ENCODE measurements at regions not wholly inside any gene's neighbourhood (a gene's known extent, or its start where the extent isn't known, plus 50 kb on each side); places are given as distances from the start of the nearest gene placed in this dataset.
"Not testable (repeated sequence)": the region's sequence is repeated elsewhere in the genome, so short reads cannot be mapped to it uniquely, and the experiment has no call there.

DNA sequence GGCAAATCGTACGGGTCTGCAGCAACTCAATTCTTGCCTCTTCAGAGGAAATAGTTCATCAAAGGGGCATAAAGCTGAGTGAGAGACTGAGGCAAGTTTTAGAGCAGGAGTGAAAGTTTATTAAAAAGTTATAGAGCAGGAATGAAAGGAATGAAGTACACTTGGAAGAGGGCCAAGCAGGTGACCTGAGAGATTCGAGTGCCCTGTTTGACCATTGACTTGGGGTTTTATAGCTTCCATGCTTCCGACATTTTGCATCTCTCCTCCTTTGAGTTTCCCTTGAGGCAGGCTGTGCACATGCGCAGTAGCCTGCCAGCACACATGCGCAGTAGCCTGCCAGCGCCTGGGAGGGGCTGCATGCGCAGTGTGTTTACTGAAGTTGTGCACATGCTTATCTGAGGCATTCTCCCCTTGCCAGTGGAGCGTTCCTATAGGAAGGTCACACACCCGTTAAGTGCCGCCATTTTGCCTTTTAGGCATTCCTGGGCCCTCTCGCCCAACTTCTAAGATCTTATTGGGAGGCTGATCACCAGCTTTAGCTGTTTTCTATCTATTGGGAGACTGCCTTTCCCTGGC is 265.5 kb upstream of the MGAT5 start:
- Mint-ChIP-seq H3K9me3 (peaks cover 5% of the 10 kb centered on the region), H3K36me3 (no peaks in the 10 kb centered on the region), H3K4me1 (ENCODE audit: low read depth in 2 of 2) (no peaks in the 10 kb centered on the region), H3K27me3 (peaks cover 33% of the 10 kb centered on the region in 2 donors), H3K4me3 (no peak overlapping the region), H3K27ac (no peak overlapping the region)
- no peak for DNase-seq (ENCODE audit: low spot score)
- no peak for ATAC-seq

DNA sequence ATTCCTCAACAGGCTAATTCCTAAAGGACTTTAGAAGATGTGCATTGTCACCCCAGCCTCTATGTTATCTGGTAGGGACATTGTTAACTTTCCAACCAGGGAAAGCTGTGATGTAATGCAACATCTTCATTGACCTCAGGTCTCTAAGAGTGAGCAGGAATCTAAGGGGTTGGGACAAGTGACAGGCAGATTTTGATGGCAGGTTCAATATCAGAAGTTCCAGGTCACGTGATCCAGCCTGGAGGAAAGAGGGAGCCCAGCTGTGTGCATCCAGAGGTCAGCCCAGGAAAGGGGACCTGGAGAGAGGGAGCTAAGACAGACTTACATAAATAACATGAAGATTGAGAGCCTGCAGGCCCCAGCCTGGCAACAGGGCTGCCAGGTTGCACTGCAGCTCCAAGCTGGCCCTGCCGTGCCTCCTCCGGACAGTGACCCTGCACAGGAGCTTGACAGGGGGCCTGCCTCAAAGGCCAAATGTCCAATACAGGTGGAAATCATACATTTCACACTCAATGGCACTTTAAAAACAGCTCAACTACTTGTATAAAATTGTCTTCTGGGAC is 262.2 kb upstream of the MGAT5 start:
- Mint-ChIP-seq H3K36me3 (no peaks in the 10 kb centered on the region), H3K4me3 (no peak overlapping the region), H3K9me3 (peaks cover 3% of the 10 kb centered on the region), H3K27me3 (peaks cover 31 to 42% of the 10 kb centered on the region in 2 donors), H3K27ac (no peak overlapping the region), H3K4me1 (ENCODE audit: low read depth in 2 of 2) (no peaks in the 10 kb centered on the region)
- DNase-seq (ENCODE audit: low spot score) (no peak), ATAC-seq (no peak)

DNA sequence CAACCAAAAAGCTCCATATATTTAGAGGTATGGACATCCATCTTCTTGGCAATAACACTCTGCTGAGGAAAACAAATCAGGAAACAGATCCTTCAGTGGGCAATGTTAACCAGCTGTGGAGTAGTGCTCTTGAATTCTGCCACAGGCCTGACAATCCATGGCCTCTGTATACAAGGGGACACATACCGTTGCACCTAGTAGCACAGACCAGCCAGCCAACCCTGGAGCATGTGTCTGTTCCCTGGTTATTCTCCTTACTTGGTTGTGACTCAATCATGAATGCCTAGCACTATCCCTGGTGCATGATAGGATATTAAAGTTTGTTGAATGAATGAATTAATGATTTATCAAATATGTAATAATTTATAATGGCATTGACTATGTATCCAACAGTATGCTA is 261.4 kb upstream of the MGAT5 start:
- H3K9me3 Mint-ChIP-seq = peaks cover 3% of the 10 kb centered on the region
- H3K4me1 Mint-ChIP-seq (ENCODE audit: low read depth in 2 of 2) = no peaks in the 10 kb centered on the region
- no peaks in the 10 kb centered on the region for H3K36me3 Mint-ChIP-seq
- no peak overlapping the region for H3K27ac Mint-ChIP-seq
- DNase-seq (ENCODE audit: low spot score) (no peak), ATAC-seq (no peak)
- peaks cover 29 to 42% of the 10 kb centered on the region in 2 donors for H3K27me3 Mint-ChIP-seq
- H3K4me3 Mint-ChIP-seq = no peak overlapping the region

DNA sequence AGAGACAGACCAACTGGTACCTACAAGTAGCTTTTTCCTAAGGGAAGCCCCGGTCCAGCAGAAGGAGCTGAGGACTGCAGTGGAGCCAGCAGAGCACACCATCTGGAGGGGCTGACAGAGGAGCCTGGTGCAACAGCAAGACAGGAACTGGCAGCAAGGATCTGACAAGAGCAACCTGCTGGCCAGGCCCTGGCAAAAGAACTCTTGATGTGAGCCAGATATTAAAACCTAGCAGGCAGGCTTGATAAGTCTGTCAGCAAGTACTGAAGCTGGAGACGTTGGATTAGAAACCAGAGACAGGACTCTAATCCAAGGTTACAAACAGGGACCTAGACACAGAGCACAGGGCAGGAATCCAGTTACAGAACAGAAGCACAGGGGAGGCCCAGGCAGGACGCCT is 260.7 kb upstream of the MGAT5 start:
- ATAC-seq = no peak
- peaks cover 3% of the 10 kb centered on the region for H3K9me3 Mint-ChIP-seq
- H3K27me3 Mint-ChIP-seq = peaks cover 27 to 49% of the 10 kb centered on the region in 2 donors
- no peaks in the 10 kb centered on the region for H3K4me1 Mint-ChIP-seq (ENCODE audit: low read depth in 2 of 2)
- H3K27ac Mint-ChIP-seq = no peak overlapping the region
- H3K4me3 Mint-ChIP-seq = no peak overlapping the region
- no peak for DNase-seq (ENCODE audit: low spot score)
- H3K36me3 Mint-ChIP-seq = no peaks in the 10 kb centered on the region

DNA sequence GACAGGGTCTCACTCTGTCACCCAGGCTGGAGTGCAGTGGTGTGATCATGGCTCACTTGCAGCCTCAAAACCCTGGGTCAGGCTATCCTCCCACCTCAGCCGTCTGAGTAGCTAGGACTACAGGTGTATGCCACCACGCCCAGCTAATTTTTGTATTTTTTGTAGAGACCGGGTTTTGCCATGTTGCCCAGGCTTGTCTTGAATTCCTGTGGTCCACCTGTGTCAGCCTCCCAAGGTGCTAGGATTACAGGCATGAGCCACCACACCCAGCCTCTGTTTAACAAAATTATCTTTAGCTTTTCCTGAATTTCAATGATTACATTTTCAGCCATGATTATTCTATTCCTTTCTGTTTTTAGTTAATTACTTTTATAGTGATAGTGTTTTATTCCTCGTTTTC is 255.1 kb upstream of the MGAT5 start:
- not testable (repeated sequence) for ATAC-seq; DNase-seq (ENCODE audit: low spot score); H3K9me3 Mint-ChIP-seq; H3K4me1 Mint-ChIP-seq (ENCODE audit: low read depth in 2 of 2); H3K27ac Mint-ChIP-seq; H3K36me3 Mint-ChIP-seq; H3K4me3 Mint-ChIP-seq
- peaks cover 17 to 46% of the 10 kb centered on the region in 2 donors for H3K27me3 Mint-ChIP-seq

DNA sequence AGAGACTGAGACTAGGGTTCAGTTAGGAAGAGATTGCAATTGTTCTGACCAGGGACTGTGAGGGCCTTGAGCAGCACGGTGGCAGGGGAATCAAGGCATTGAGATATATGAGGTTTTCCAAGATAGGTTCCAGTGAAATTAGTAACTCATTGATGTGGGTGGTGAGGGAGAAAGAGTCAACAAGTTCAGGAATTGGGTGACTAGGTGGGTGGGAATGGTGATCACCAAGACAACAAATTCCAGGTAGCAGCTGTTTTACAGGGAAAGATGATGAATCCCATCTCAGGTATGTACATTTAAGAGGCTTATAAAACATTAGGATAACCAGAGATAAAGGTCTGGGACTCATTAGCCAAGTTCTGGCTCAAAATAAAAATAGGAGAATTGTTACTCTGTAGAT is 251.5 kb upstream of the MGAT5 start:
- no peak overlapping the region for H3K27ac Mint-ChIP-seq
- no peaks in the 10 kb centered on the region for H3K36me3 Mint-ChIP-seq
- no peaks in the 10 kb centered on the region for H3K4me1 Mint-ChIP-seq (ENCODE audit: low read depth in 2 of 2)
- DNase-seq (ENCODE audit: low spot score) = no peak
- no peaks in the 10 kb centered on the region for H3K9me3 Mint-ChIP-seq
- ATAC-seq = no peak
- no peak overlapping the region for H3K4me3 Mint-ChIP-seq
- peaks cover 21 to 38% of the 10 kb centered on the region in 2 donors for H3K27me3 Mint-ChIP-seq

DNA sequence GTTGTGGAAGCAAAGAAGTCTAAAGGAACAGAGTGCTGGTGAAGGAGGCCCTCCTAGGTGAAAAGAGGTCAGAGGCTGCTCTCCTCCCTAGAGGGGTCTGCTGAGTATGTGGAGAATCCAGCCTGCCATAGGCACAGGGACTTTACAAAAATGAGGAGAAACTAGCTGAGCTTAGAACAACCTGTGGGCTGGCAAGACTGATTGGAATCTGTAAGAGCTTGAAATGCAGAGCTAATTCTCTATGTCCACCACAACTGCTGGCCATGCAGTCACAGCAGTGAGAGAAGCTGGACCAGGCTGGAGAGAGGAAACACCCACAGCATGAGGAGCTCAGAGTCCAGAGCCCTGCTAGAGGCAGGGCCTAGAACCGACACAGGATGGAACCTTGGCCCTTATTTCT is 251.0 kb upstream of the MGAT5 start:
- Mint-ChIP-seq H3K27me3 (peaks cover 18 to 33% of the 10 kb centered on the region in 2 donors), H3K36me3 (no peaks in the 10 kb centered on the region), H3K4me1 (ENCODE audit: low read depth in 2 of 2) (no peaks in the 10 kb centered on the region), H3K9me3 (no peaks in the 10 kb centered on the region), H3K4me3 (no peak overlapping the region), H3K27ac (no peak overlapping the region)
- DNase-seq (ENCODE audit: low spot score) (no peak), ATAC-seq (no peak)

DNA sequence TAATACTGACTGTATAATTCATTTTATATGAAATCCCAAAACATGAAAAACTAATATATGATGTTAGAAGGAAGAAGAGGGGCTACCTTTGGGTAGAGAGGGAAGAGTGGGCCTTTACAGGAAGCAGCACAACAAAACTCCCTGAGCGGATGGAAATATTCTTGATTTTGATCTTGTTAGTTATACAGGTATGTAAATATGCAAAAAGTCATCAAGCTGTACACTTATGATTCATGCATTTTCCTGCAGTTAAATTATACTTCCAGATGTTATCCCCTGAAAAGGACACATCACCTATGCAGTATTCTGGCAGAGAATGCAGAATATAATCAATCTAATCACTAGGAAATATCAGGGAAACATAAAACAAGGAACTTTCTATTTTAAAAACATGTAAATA is 249.4 kb upstream of the MGAT5 start:
- peaks cover 15 to 23% of the 10 kb centered on the region in 2 donors for H3K27me3 Mint-ChIP-seq
- no peaks in the 10 kb centered on the region for H3K36me3 Mint-ChIP-seq
- H3K27ac Mint-ChIP-seq = no peak overlapping the region
- no peaks in the 10 kb centered on the region for H3K9me3 Mint-ChIP-seq
- ATAC-seq = no peak
- H3K4me3 Mint-ChIP-seq = no peak overlapping the region
- no peak for DNase-seq (ENCODE audit: low spot score)
- no peaks in the 10 kb centered on the region for H3K4me1 Mint-ChIP-seq (ENCODE audit: low read depth in 2 of 2)

DNA sequence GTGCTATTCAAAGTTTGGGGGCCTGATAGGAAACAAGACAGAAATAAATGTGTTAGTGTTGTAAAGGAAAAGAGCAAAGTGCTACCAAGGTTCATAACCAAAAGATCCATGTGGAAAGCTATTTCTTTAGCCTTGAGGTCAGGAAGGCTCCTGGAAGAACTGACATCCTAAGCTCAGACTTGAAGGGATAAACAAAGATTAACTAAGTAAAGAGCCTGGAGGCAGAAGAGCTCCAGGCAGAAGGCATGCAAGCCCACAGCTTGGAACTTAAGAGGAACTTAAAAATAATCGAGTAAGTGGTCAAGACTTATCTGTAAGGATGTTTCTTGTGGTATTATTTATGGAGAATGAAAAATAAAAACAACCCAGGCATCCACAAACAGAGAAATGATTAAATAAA is 245.0 kb upstream of the MGAT5 start:
- no peak for DNase-seq (ENCODE audit: low spot score)
- Mint-ChIP-seq H3K27ac (no peak overlapping the region), H3K9me3 (no peaks in the 10 kb centered on the region), H3K4me3 (no peak overlapping the region), H3K36me3 (no peaks in the 10 kb centered on the region), H3K4me1 (ENCODE audit: low read depth in 2 of 2) (no peaks in the 10 kb centered on the region), H3K27me3 (peaks cover 0 to 10% of the 10 kb centered on the region in 2 donors)
- ATAC-seq = no peak

DNA sequence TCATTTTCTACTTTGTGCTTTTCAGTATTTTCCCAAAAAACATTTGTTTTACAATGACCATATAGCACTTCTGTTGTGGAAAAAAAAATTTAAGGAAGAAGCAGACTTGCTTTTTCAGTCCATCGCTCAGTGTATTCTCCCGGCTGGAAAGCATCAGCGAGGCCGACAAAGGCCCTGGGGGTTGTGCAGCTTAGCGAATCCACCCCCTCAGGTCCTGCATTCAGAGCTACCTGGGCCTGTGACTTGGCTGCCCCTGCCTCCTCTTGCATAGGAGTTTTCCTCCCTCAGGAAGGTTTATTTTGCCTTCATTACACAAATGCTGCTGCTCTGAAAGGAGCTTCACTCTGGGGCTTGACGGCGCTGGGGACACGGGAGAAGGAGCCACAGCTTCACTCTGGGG is 244.4 kb upstream of the MGAT5 start:
- H3K4me1 Mint-ChIP-seq (ENCODE audit: low read depth in 2 of 2) = no peaks in the 10 kb centered on the region
- DNase-seq (ENCODE audit: low spot score) (no peak), ATAC-seq (no peak)
- H3K9me3 Mint-ChIP-seq = no peaks in the 10 kb centered on the region
- H3K4me3 Mint-ChIP-seq = no peak overlapping the region
- no peak overlapping the region for H3K27ac Mint-ChIP-seq
- H3K27me3 Mint-ChIP-seq = peaks cover 0 to 10% of the 10 kb centered on the region in 2 donors
- H3K36me3 Mint-ChIP-seq = no peaks in the 10 kb centered on the region

DNA sequence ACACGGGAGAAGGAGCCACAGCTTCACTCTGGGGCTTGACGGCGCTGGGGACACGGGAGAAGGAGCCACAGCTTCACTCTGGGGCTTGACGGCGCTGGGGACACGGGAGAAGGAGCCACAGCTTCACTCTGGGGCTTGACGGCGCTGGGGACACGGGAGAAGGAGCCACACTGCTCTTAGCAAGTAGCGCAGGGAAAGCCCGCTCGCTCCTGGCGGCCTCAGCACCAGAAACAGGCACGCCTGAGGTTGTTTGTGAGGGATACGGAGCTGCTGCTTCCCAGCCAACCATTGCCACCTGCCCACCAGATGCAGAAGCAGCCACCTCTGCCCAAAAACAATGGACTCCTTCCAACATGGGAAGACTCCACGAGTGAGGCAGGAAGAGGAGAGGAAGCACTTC is 244.0 kb upstream of the MGAT5 start:
- DNase-seq (ENCODE audit: low spot score); H3K4me3 Mint-ChIP-seq; H3K27ac Mint-ChIP-seq; H3K36me3 Mint-ChIP-seq; H3K9me3 Mint-ChIP-seq; H3K27me3 Mint-ChIP-seq; ATAC-seq; H3K4me1 Mint-ChIP-seq (ENCODE audit: low read depth in 2 of 2): not testable (repeated sequence)

DNA sequence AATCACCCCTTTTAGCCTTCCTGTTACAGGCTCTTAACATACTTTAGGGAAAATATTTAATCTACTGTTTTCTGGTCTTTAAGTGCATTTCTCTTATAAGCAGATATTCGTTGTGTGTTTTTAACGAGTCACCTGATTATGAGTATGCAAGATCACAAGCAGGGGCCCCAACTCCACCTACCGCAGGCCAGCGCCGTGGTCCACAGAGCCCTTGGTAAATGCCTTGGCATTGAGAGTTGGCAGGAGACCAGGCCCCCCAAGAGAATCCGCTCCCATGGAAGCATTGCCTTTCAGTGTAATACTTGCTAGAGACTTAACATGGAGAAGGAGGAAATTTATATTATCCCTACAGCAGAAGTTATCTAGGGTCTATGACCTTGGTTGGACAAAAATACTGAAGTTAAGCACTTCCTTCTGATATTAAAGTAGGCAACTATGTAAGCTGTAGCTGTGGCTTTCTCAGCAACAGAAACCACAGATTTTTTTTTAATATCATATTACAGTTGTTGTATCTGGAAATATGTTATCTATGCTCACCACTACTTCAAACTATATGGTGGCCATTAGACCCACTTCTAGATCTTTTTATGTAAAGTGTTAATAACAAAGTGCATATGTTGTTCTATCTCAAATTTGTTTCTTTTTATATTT is 241.8 kb upstream of the MGAT5 start:
- Mint-ChIP-seq H3K27me3 (peaks cover 0 to 6% of the 10 kb centered on the region in 2 donors), H3K27ac (no peak overlapping the region), H3K4me3 (no peak overlapping the region), H3K4me1 (ENCODE audit: low read depth in 2 of 2) (no peaks in the 10 kb centered on the region), H3K9me3 (no peaks in the 10 kb centered on the region), H3K36me3 (no peaks in the 10 kb centered on the region)
- ATAC-seq = no peak
- DNase-seq (ENCODE audit: low spot score) = no peak

DNA sequence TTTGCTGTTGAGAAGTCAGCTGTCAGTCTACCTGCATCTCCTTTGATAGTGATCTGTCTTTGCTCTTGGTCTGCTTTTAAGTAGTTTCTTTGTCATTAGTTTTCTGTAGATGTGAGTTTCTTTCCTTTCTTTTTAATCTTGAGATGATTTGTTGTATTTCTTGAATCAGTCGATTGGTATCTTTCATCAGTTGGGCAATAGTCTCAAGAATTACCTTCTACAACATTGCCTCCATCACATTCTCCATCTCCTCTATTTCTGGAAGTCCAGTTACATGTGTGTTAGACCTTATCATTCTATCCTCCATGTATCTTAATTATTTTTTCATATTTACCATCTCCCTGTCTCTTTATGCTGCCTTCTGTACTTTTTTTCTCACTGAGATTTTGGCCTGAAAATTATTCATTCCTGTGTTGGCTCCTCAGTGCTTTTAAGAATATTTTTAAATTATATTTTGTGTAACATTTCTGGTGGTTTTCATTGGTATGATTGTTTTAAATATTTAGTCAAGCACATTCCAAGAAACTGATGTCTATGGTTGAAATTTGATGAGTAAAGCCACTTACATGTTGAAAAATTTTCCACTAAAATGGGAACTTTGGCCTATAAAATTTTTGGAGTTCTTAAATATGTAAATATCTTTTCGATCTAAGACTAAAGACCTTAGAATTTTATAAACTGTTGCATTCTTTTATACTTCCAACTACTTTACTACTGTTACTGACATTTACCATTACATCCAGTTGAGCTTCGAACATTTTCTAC is 239.5 kb upstream of the MGAT5 start:
- Mint-ChIP-seq H3K4me1 (ENCODE audit: low read depth in 2 of 2) (no peaks in the 10 kb centered on the region), H3K4me3 (no peak overlapping the region), H3K27me3 (peaks cover 0 to 6% of the 10 kb centered on the region in 2 donors), H3K36me3 (no peaks in the 10 kb centered on the region), H3K9me3 (no peaks in the 10 kb centered on the region), H3K27ac (no peak overlapping the region)
- no peak for ATAC-seq
- no peak for DNase-seq (ENCODE audit: low spot score)

DNA sequence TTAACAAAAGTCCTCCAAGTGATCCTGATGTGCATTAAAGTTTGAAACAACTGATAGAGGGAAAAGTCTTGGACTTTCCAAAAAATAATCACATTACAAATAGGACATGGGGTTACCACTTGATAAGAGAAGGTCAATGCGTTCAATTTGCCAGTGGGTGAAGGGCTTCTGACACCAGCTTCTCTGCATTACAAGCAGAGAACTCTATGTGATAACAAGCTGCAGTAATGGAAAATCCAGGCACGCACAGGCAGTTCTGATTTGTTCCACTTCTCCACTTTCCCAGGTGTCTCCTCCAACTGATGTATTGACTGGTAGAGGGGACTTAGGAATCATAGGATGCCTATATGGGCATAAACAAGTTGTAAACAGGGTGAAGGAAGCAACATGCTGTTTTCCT is 234.0 kb upstream of the MGAT5 start:
- H3K4me1 Mint-ChIP-seq (ENCODE audit: low read depth in 2 of 2) = peaks cover 13 to 22% of the 10 kb centered on the region in 2 donors
- H3K36me3 Mint-ChIP-seq = no peaks in the 10 kb centered on the region
- ATAC-seq = no peak
- DNase-seq (ENCODE audit: low spot score) = no peak
- H3K9me3 Mint-ChIP-seq = no peaks in the 10 kb centered on the region
- peak overlapping the region; percentile 3 for H3K4me3 Mint-ChIP-seq
- H3K27me3 Mint-ChIP-seq = peaks cover 11 to 13% of the 10 kb centered on the region in 2 donors
- H3K27ac Mint-ChIP-seq = no peak overlapping the region
